ENCODE measurements at regions not wholly inside any gene's neighbourhood (a gene's known extent, or its start where the extent isn't known, plus 50 kb on each side); places are given as distances from the start of the nearest gene placed in this dataset.

DNA sequence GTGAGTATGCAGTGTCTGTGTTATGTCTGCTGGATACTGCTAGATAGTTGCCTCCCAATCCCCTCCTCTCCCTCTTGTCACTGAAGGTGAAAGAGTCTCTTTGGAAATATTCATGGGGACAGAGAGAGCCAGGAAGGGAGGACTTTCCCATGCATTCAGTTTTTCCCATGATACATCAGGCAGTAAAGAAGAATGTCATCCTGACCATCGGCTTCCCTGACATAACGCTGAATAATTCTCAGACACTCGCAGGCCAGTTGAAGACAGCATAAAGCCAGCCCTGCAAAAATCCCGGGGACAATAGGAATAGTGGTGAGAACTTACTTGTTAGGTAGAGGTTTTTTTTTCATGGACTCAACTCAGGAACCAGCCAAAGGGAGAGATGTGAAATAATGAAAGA, 58.1 kb downstream of the KLF4 start:
- Mint-ChIP-seq H3K27me3 (ENCODE audit: unreplicated experiment) (peaks cover 28% of the 10 kb centered on the region), H3K36me3 (ENCODE audit: unreplicated experiment) (no peaks in the 10 kb centered on the region), H3K4me1 (ENCODE audit: unreplicated experiment) (no peaks in the 10 kb centered on the region), H3K4me3 (ENCODE audit: unreplicated experiment) (no peak overlapping the region), H3K9me3 (ENCODE audit: unreplicated experiment) (no peaks in the 10 kb centered on the region), H3K27ac (ENCODE audit: unreplicated experiment) (no peak overlapping the region)
- TF ChIP-seq, protein P1, sequence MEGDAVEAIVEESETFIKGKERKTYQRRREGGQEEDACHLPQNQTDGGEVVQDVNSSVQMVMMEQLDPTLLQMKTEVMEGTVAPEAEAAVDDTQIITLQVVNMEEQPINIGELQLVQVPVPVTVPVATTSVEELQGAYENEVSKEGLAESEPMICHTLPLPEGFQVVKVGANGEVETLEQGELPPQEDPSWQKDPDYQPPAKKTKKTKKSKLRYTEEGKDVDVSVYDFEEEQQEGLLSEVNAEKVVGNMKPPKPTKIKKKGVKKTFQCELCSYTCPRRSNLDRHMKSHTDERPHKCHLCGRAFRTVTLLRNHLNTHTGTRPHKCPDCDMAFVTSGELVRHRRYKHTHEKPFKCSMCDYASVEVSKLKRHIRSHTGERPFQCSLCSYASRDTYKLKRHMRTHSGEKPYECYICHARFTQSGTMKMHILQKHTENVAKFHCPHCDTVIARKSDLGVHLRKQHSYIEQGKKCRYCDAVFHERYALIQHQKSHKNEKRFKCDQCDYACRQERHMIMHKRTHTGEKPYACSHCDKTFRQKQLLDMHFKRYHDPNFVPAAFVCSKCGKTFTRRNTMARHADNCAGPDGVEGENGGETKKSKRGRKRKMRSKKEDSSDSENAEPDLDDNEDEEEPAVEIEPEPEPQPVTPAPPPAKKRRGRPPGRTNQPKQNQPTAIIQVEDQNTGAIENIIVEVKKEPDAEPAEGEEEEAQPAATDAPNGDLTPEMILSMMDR (IDR thresholded peaks at IDR 0.05): no peak
- DNase-seq (ENCODE audit: extremely low spot score, unreplicated experiment): no peak

DNA sequence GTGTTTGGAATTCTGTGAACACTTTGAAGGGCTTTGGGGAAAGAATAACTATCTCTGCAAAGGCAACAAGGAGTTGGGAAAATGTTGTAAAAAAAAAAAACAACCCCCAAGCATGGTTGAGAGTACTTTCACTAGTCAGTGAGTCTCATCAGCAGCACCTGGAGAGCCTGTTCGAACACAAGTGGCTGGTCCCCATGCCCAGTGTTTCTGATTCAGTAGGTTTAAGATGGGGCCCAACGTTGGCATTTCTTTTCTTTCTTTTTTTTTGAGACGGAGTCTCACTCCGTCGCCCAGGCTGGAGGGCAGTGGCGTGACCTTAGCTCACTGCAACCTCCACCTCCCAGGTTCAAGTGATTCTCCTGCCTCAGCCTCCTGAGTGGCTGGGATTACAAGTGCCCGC, 59.5 kb downstream of the KLF4 start:
- no peak overlapping the region for H3K4me3 Mint-ChIP-seq (ENCODE audit: unreplicated experiment)
- H3K9me3 Mint-ChIP-seq (ENCODE audit: unreplicated experiment): no peaks in the 10 kb centered on the region
- H3K27me3 Mint-ChIP-seq (ENCODE audit: unreplicated experiment): peaks cover 21% of the 10 kb centered on the region
- peaks cover 4% of the 10 kb centered on the region for H3K4me1 Mint-ChIP-seq (ENCODE audit: unreplicated experiment)
- DNase-seq (ENCODE audit: extremely low spot score, unreplicated experiment): no peak
- H3K27ac Mint-ChIP-seq (ENCODE audit: unreplicated experiment): no peak overlapping the region
- TF ChIP-seq, protein P1 (IDR thresholded peaks at IDR 0.05): no peak
- no peaks in the 10 kb centered on the region for H3K36me3 Mint-ChIP-seq (ENCODE audit: unreplicated experiment)

DNA sequence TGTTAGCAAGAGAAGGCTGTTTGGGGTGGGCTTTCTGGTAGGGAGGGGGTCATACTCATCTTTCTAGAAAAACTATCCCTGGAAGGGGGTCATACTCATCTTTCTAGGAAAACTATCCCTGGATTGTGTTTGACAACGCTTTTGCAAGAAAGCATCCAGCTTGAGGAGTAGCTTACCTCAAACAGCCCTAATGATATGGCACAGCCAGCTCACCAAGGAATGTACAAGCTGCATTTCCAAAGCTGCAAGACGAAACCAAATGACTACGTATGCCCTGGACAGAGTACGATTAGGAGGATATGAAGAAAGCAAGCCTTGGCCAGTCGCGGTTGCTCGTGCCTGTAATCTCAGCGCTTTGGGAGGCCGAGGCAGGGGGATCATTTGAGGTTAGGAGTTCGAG, 63.4 kb downstream of the KLF4 start:
- Mint-ChIP-seq H3K9me3 (ENCODE audit: unreplicated experiment) (no peaks in the 10 kb centered on the region), H3K4me1 (ENCODE audit: unreplicated experiment) (peaks cover 19% of the 10 kb centered on the region), H3K27ac (ENCODE audit: unreplicated experiment) (no peak overlapping the region), H3K4me3 (ENCODE audit: unreplicated experiment) (no peak overlapping the region), H3K27me3 (ENCODE audit: unreplicated experiment) (peaks cover 8% of the 10 kb centered on the region), H3K36me3 (ENCODE audit: unreplicated experiment) (no peaks in the 10 kb centered on the region)
- no peak for DNase-seq (ENCODE audit: extremely low spot score, unreplicated experiment)
- TF ChIP-seq, protein P1 (IDR thresholded peaks at IDR 0.05): no peak

DNA sequence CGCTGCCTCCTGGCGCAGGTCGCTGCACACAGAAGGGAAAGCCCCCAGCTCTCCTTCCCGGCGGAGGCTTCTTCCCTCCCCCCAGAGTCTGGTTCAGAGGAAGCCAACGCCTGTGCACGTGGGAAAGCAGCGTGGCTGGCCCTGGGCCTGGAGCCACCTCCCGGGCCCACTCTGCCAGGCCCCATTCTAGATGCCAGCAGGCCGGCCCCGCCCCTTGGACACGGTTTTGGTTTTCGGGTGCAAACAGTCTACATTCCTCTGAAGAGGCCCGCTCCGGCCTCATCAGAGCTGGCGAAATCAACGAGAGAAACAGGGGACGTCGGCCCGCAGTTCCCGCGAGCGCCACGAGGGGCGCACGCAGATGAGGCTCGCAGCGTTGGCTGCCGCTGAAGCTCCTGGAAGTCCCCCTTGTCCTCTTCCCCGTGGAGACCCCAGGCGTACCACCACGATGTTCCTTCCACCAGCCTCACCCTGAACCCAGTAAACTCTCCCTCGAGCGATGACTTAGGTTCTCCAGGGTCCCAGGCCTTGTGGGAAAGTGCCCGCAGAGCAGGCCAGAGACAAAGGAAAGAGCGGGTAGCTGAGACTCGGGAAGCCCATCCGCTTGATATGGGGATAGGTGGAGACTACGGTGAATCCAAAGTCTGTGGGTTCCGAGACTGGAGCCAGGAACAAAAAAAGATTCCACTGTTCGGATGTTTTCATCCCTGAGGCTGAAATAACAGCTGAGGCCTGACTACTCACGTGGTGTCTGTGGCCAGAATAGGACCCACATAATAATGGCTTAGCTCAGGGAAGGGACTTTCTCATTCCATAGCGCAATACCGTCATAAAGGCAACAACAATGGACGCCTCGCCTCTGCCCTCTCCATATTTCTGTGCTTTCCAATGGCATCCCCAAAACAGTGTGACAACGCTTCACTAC, 64.2 kb downstream of the KLF4 start:
- Mint-ChIP-seq H3K27ac (ENCODE audit: unreplicated experiment) (no peak overlapping the region), H3K27me3 (ENCODE audit: unreplicated experiment) (peaks cover 6% of the 10 kb centered on the region), H3K4me1 (ENCODE audit: unreplicated experiment) (peaks cover 19% of the 10 kb centered on the region), H3K36me3 (ENCODE audit: unreplicated experiment) (no peaks in the 10 kb centered on the region), H3K9me3 (ENCODE audit: unreplicated experiment) (no peaks in the 10 kb centered on the region), H3K4me3 (ENCODE audit: unreplicated experiment) (peak overlapping the region; percentile 45)
- peak; percentile 87 for DNase-seq (ENCODE audit: extremely low spot score, unreplicated experiment)
- TF ChIP-seq, protein P1 (IDR thresholded peaks at IDR 0.05): peak; percentile 87

DNA sequence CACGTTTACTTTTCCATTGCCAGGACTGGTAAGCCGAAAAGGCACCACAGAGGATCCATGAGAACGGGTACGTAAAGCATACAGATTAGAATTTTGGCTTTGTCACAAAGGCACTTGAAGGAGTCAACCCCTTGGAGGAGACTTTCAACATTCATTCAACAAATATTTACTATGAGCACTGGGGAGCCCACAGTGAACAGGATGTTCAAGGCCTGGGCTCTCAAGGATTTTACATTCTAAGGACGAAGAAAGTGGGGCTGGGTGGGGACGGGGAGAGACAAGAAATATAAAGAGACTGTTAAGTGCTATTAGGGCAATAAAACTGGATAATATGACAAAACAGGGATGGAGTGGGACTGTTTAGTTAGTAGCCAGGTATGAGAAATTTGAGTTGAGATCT, 66.0 kb downstream of the KLF4 start:
- Mint-ChIP-seq H3K4me1 (ENCODE audit: unreplicated experiment) (peaks cover 19% of the 10 kb centered on the region), H3K27me3 (ENCODE audit: unreplicated experiment) (peaks cover 19% of the 10 kb centered on the region), H3K4me3 (ENCODE audit: unreplicated experiment) (no peak overlapping the region), H3K36me3 (ENCODE audit: unreplicated experiment) (no peaks in the 10 kb centered on the region), H3K9me3 (ENCODE audit: unreplicated experiment) (no peaks in the 10 kb centered on the region), H3K27ac (ENCODE audit: unreplicated experiment) (no peak overlapping the region)
- DNase-seq (ENCODE audit: extremely low spot score, unreplicated experiment): no peak
- TF ChIP-seq, protein P1 (IDR thresholded peaks at IDR 0.05): no peak

All from osteocyte (in vitro differentiated cells).